H9 (cell line): ENCODE measurements at regions not wholly inside any gene's neighbourhood (a gene's known extent, or its start where the extent isn't known, plus 50 kb on each side); places are given as distances from the start of the nearest gene placed in this dataset.
"Not testable (repeated sequence)": the region's sequence is repeated elsewhere in the genome, so short reads cannot be mapped to it uniquely, and the experiment has no call there.

Experiments used
- DNase-seq: peaks from one replicate; pipeline ENCODE4 v3.0.0-alpha.2; 2017
- H2AFZ ChIP-seq: one replicate; pipeline ENCODE4 v1.6.1; 2013; ENCODE audit warnings: mild to moderate bottlenecking, low read length, control low read depth, moderate library complexity
- H2AK5ac ChIP-seq: 2 replicates; pipeline ENCODE4 v1.6.1; 2013; ENCODE audit warnings: low read length, control low read depth, mixed read lengths; ENCODE audit not compliant: insufficient read length
- H2BK120ac ChIP-seq: one replicate; pipeline ENCODE4 v1.6.1; 2013; ENCODE audit warnings: low read depth, mild to moderate bottlenecking, low read length, control low read depth, inconsistent platforms; ENCODE audit not compliant: poor library complexity, severe bottlenecking
- H2BK12ac ChIP-seq: 2 replicates; pipeline ENCODE4 v1.6.1; 2013; ENCODE audit warnings: low read length, control low read depth, mixed read lengths, low read depth; ENCODE audit not compliant: insufficient read length
- H2BK15ac ChIP-seq: 2 replicates; pipeline ENCODE4 v1.6.1; 2013; ENCODE audit warnings: low read depth, low read length, control low read depth
- H2BK20ac ChIP-seq: one replicate; pipeline ENCODE4 v1.6.1; 2013; ENCODE audit warnings: low read depth, mild to moderate bottlenecking, low read length, control low read depth, inconsistent platforms; ENCODE audit not compliant: poor library complexity, severe bottlenecking
- H2BK5ac ChIP-seq: 2 replicates; pipeline ENCODE4 v1.6.1; 2013; ENCODE audit warnings: low read length, control low read depth, mixed read lengths; ENCODE audit not compliant: insufficient read length
- H3K14ac ChIP-seq: 2 replicates; pipeline ENCODE4 v1.6.1; 2013; ENCODE audit warnings: low read length, control low read depth; ENCODE audit not compliant: insufficient read depth
- H3K18ac ChIP-seq: 2 replicates; pipeline ENCODE4 v1.6.1; 2013; ENCODE audit warnings: low read depth, mild to moderate bottlenecking, mixed read lengths, low read length, control low read depth; ENCODE audit not compliant: insufficient read length
- H3K23ac ChIP-seq: 2 replicates; pipeline ENCODE4 v1.6.1; 2013; ENCODE audit warnings: low read length, control low read depth, mixed read lengths, low read depth; ENCODE audit not compliant: insufficient read length
- H3K23me2 ChIP-seq: 2 replicates; pipeline ENCODE4 v1.6.1; 2013; ENCODE audit warnings: low read depth, mild to moderate bottlenecking, mixed read lengths, low read length, control low read depth; ENCODE audit not compliant: insufficient read length, poor library complexity, severe bottlenecking
- H3K27ac ChIP-seq: 2 replicates; pipeline ENCODE4 v1.5.1; 2013; ENCODE audit warnings: low read length, control low read depth, mixed read lengths, low read depth; ENCODE audit not compliant: insufficient read length
- H3K27me3 ChIP-seq: 2 replicates; pipeline ENCODE4 v1.6.1; 2013; ENCODE audit warnings: low read length, control low read depth, inconsistent platforms; ENCODE audit not compliant: insufficient read depth
- H3K4ac ChIP-seq: 2 replicates; pipeline ENCODE4 v1.6.1; 2013; ENCODE audit warnings: low read depth, mild to moderate bottlenecking, control low read depth, inconsistent platforms, low read length, moderate library complexity
- H3K4me1 ChIP-seq: 2 replicates; pipeline ENCODE4 v1.6.1; 2013; ENCODE audit warnings: low read length, control low read depth, inconsistent platforms; ENCODE audit not compliant: insufficient read depth
- H3K4me2 ChIP-seq: 2 replicates; pipeline ENCODE4 v1.6.1; 2013; ENCODE audit warnings: low read length, control low read depth, mixed read lengths; ENCODE audit not compliant: insufficient read length, insufficient read depth
- H3K56ac ChIP-seq: 2 replicates; pipeline ENCODE4 v1.6.1; 2013; ENCODE audit warnings: low read depth, mild to moderate bottlenecking, mixed read lengths, low read length, control low read depth; ENCODE audit not compliant: insufficient read length
- H3K79me1 ChIP-seq: 2 replicates; pipeline ENCODE4 v1.6.1; 2013; ENCODE audit warnings: low read depth, mild to moderate bottlenecking, moderate library complexity, low read length, control low read depth, inconsistent platforms; ENCODE audit not compliant: insufficient read depth, poor library complexity, severe bottlenecking
- H3K79me2 ChIP-seq: 2 replicates; pipeline ENCODE4 v1.6.1; 2013; ENCODE audit warnings: low read length, control low read depth, inconsistent platforms; ENCODE audit not compliant: insufficient read depth
- H3K9ac ChIP-seq: 2 replicates; pipeline ENCODE4 v1.6.1; 2013; ENCODE audit warnings: low read length, control low read depth, mixed read lengths; ENCODE audit not compliant: insufficient read length; ENCODE audit errors: extremely low read depth
- H3K9me3 ChIP-seq: one replicate; pipeline ENCODE4 v1.6.1; 2013; ENCODE audit warnings: low read depth, low read length, inconsistent platforms; ENCODE audit not compliant: control insufficient read depth
- H3T11ph ChIP-seq: one replicate; pipeline ENCODE4 v1.6.1; 2013; ENCODE audit warnings: mild to moderate bottlenecking, low read length, control low read depth, inconsistent platforms
- H4K20me1 ChIP-seq: one replicate; pipeline ENCODE4 v1.6.1; 2013; ENCODE audit not compliant: control insufficient read depth, insufficient read length, insufficient read depth
- H4K5ac ChIP-seq: 2 replicates; pipeline ENCODE4 v1.6.1; 2013; ENCODE audit warnings: low read depth, mild to moderate bottlenecking, mixed read lengths, low read length, control low read depth; ENCODE audit not compliant: insufficient read length
- H4K8ac ChIP-seq: replicated peaks from 2 replicates; pipeline ENCODE4 v1.6.1; 2013; ENCODE audit warnings: low read length, control low read depth, mixed read lengths, low read depth; ENCODE audit not compliant: insufficient read length
- H4K91ac ChIP-seq: 2 replicates; pipeline ENCODE4 v1.6.1; 2013; ENCODE audit warnings: low read depth, mild to moderate bottlenecking, moderate library complexity, mixed read lengths, low read length, control low read depth; ENCODE audit not compliant: insufficient read length
- H3K27ac Mint-ChIP-seq, 3 experiments: 2 replicates in 2 of 3; 3 replicates in 1 of 3; pipeline ENCODE4 v1.8.0; 2020 to 2021; ENCODE audit warnings: mixed read lengths in 3 of 3, mild to moderate bottlenecking in 1 of 3, moderate library complexity in 1 of 3
- H3K27me3 Mint-ChIP-seq: 2 replicates; pipeline ENCODE4 v1.8.0; 2021; ENCODE audit warnings: low read depth, mild to moderate bottlenecking, moderate library complexity, mixed read lengths
- H3K36me3 Mint-ChIP-seq, 3 experiments: 2 replicates in 2 of 3; 3 replicates in 1 of 3; pipeline ENCODE4 v1.8.0; 2020 to 2021; ENCODE audit warnings: low read depth in 3 of 3, mixed read lengths in 3 of 3; ENCODE audit not compliant: insufficient read depth in 1 of 3
- H3K4me1 Mint-ChIP-seq, 2 experiments: 2 replicates each; pipeline ENCODE4 v1.8.0; 2020; ENCODE audit warnings: mixed read lengths in 2 of 2
- H3K4me3 Mint-ChIP-seq, 2 experiments: 2 replicates in 1 of 2; 3 replicates in 1 of 2; pipeline ENCODE4 v1.8.0; 2020 to 2021; ENCODE audit warnings: mild to moderate bottlenecking in 2 of 2, mixed read lengths in 2 of 2, moderate library complexity in 1 of 2
- H3K9me3 Mint-ChIP-seq, 2 experiments: 2 replicates in 1 of 2; 3 replicates in 1 of 2; pipeline ENCODE4 v1.8.0; 2020; ENCODE audit warnings: mild to moderate bottlenecking in 2 of 2, mixed read lengths in 2 of 2, moderate library complexity in 1 of 2
- CTCF ChIP-seq: fragments of 200-600 bp; sonication (generic); conservative IDR thresholded peaks from 3 replicates; pipeline ENCODE4 v1.8.0; 2021; ENCODE audit warnings: antibody characterized with exemption, mild to moderate bottlenecking
- WGBS: extraction: QIAGEN DNeasy Blood & Tissue Kit; methylation state at CpG from one replicate; pipeline ENCODE4 v1.1.7; 2013; ENCODE audit warnings: missing lambda C conversion rate, low lambda C conversion rate, mixed read lengths; ENCODE audit not compliant: insufficient read length; ENCODE audit errors: extremely low coverage; 5-methylcytosine and 5-hydroxymethylcytosine counted together

DNA sequence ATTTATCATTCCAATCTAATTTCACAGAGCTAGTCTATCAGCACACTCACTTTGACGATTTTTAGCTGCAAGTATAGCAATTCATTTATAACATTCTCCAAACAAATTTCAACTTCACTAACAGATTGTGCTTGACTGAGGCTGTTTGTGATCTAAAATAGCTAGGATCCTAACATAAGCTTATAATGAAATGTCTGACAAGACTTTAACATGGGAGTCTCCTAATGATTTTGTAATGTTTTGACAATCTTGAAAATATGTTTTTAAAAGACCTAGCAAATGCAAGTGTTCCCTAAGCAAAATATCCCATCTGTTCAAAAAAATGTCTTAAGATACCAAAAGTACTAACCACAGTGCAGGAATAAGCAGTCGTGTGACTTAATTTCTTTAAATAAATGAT lies 889.5 kb upstream of the SPRY2 start:
- H4K91ac ChIP-seq = no peak overlapping the region
- H3T11ph ChIP-seq = no peak overlapping the region
- no peaks in the 10 kb centered on the region for H3K27me3 ChIP-seq
- no peak overlapping the region for H3K4ac ChIP-seq
- no peaks in the 10 kb centered on the region for H3K4me1 ChIP-seq
- peaks cover 0 to 7% of the 10 kb centered on the region in 2 experiments; a peak in 1 of 5 replicates for H3K9me3 Mint-ChIP-seq
- no peaks in the 10 kb centered on the region for H3K79me1 ChIP-seq
- no peaks in the 10 kb centered on the region for H3K9me3 ChIP-seq
- H2AK5ac ChIP-seq = no peak overlapping the region
- no peaks in the 10 kb centered on the region for H3K27me3 Mint-ChIP-seq
- no peak overlapping the region for H3K23ac ChIP-seq
- peaks cover 0 to 3% (median 0%) of the 10 kb centered on the region in 3 experiments; a peak in 1 of 7 replicates for H3K36me3 Mint-ChIP-seq
- no peak overlapping the region for H2BK5ac ChIP-seq
- no peak overlapping the region for H2BK120ac ChIP-seq
- H3K4me2 ChIP-seq = no peak overlapping the region
- H3K23me2 ChIP-seq = no peaks in the 10 kb centered on the region
- no CpG with 5 or more reads among the region's 2 CpGs for WGBS
- H4K8ac ChIP-seq = no peak overlapping the region
- H2BK12ac ChIP-seq = no peak overlapping the region
- H4K5ac ChIP-seq = no peak overlapping the region
- H3K27ac Mint-ChIP-seq = peak overlapping the region in 1 of 3 experiments; percentile 37; a peak in 1 of 7 replicates
- H3K79me2 ChIP-seq = no peaks in the 10 kb centered on the region
- no peak for DNase-seq
- H3K4me3 Mint-ChIP-seq = no peak overlapping the region
- no peaks in the 10 kb centered on the region for H4K20me1 ChIP-seq
- no peak overlapping the region for H3K9ac ChIP-seq
- no peak overlapping the region for H2BK20ac ChIP-seq
- no peak for TF ChIP-seq CTCF
- H3K14ac ChIP-seq = no peak overlapping the region
- H3K4me1 Mint-ChIP-seq = no peaks in the 10 kb centered on the region
- H2BK15ac ChIP-seq = no peak overlapping the region
- no peak overlapping the region for H3K27ac ChIP-seq
- no peak overlapping the region for H2AFZ ChIP-seq
- no peak overlapping the region for H3K18ac ChIP-seq
- H3K56ac ChIP-seq = no peak overlapping the region

- not testable (repeated sequence) for H2BK15ac ChIP-seq, H2AK5ac ChIP-seq, H3K79me1 ChIP-seq, H3K27ac Mint-ChIP-seq, H3K23ac ChIP-seq, H3K36me3 Mint-ChIP-seq, H3K4me2 ChIP-seq, H2BK20ac ChIP-seq, H3K4me3 Mint-ChIP-seq, H3T11ph ChIP-seq, H3K9ac ChIP-seq, H2BK120ac ChIP-seq, H3K4me1 ChIP-seq, H2AFZ ChIP-seq, DNase-seq, H3K27me3 ChIP-seq, H4K8ac ChIP-seq, H3K9me3 Mint-ChIP-seq, H4K5ac ChIP-seq, H4K20me1 ChIP-seq, H3K23me2 ChIP-seq, H3K14ac ChIP-seq, H3K56ac ChIP-seq, H2BK12ac ChIP-seq, H3K4me1 Mint-ChIP-seq, H2BK5ac ChIP-seq, H4K91ac ChIP-seq, H3K79me2 ChIP-seq, H3K9me3 ChIP-seq, H3K27ac ChIP-seq, H3K18ac ChIP-seq, H3K4ac ChIP-seq, H3K27me3 Mint-ChIP-seq
- no CpG with 5 or more reads among the region's 4 CpGs for WGBS
Measured at GRCh38 chr13:81226830-81227229, 885.9 kb upstream of the SPRY2 start.
